PFSK-1 (cell line): ENCODE measurements at regions not wholly inside any gene's neighbourhood (a gene's known extent, or its start where the extent isn't known, plus 50 kb on each side); places are given as distances from the start of the nearest gene placed in this dataset.

Source experiments
- FOXP2 ChIP-seq: optimal IDR thresholded peaks from 2 replicates; pipeline ENCODE3; 2011; ENCODE audit warnings: borderline replicate concordance, control low read depth, inconsistent platforms; ENCODE audit not compliant: insufficient read depth; ENCODE audit errors: extremely low read length, extremely low read depth
- POLR2AphosphoS5 ChIP-seq: IDR thresholded peaks from 2 replicates; pipeline ENCODE4 v1.6.1; 2012; ENCODE audit warnings: low read depth, mild to moderate bottlenecking, control low read depth, low read length, moderate library complexity
- SIN3A ChIP-seq: IDR thresholded peaks from 2 replicates; pipeline ENCODE4 v1.6.1; 2012; ENCODE audit warnings: mild to moderate bottlenecking, low read length, moderate library complexity, borderline replicate concordance; ENCODE audit not compliant: insufficient read depth
- TAF1 ChIP-seq: IDR thresholded peaks from 2 replicates; pipeline ENCODE4 v1.6.1; 2012; ENCODE audit warnings: low read length, control low read depth, borderline replicate concordance; ENCODE audit not compliant: insufficient read depth
- TF ChIP-seq, protein P1 (sequence below), 2 experiments: IDR thresholded peaks; 2 replicates each; pipeline versions ENCODE4 v1.6.1 to v1.8.0; 2011 to 2012; ENCODE audit warnings: low read depth in 2 of 2, low read length in 2 of 2, control low read depth in 1 of 2, inconsistent platforms in 1 of 2, mild to moderate bottlenecking in 1 of 2, moderate library complexity in 1 of 2; ENCODE audit not compliant: insufficient read depth in 1 of 2

DNA sequence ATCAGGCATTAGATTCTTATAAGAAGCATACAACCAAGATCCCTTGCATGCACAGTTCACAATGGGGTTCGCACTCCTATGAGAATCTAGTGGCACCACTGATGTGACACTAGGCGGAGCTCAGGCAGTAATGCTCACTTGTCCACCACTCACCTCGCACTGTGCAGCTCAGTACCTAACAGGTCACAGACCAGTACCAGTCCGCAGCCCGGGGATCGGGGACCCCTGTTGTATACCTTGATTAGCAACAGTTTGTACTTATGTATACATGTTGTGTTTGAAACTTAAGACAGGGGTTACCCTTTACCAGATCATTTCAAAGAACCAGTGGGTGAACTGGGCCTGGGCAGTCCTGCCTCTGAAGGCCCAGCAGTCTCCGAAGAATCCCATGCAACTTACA, 103.7 kb downstream of the PMP22 start:
- no peak for TF ChIP-seq SIN3A
- no peak for TF ChIP-seq POLR2AphosphoS5
- TF ChIP-seq, protein P1, sequence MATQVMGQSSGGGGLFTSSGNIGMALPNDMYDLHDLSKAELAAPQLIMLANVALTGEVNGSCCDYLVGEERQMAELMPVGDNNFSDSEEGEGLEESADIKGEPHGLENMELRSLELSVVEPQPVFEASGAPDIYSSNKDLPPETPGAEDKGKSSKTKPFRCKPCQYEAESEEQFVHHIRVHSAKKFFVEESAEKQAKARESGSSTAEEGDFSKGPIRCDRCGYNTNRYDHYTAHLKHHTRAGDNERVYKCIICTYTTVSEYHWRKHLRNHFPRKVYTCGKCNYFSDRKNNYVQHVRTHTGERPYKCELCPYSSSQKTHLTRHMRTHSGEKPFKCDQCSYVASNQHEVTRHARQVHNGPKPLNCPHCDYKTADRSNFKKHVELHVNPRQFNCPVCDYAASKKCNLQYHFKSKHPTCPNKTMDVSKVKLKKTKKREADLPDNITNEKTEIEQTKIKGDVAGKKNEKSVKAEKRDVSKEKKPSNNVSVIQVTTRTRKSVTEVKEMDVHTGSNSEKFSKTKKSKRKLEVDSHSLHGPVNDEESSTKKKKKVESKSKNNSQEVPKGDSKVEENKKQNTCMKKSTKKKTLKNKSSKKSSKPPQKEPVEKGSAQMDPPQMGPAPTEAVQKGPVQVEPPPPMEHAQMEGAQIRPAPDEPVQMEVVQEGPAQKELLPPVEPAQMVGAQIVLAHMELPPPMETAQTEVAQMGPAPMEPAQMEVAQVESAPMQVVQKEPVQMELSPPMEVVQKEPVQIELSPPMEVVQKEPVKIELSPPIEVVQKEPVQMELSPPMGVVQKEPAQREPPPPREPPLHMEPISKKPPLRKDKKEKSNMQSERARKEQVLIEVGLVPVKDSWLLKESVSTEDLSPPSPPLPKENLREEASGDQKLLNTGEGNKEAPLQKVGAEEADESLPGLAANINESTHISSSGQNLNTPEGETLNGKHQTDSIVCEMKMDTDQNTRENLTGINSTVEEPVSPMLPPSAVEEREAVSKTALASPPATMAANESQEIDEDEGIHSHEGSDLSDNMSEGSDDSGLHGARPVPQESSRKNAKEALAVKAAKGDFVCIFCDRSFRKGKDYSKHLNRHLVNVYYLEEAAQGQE (IDR thresholded peaks at IDR 0.05; ENCODE audit: insufficient read depth in 1 of 2, low read depth in 2 of 2, low read length in 2 of 2) = no peak
- TF ChIP-seq FOXP2 = no peak
- no peak for TF ChIP-seq TAF1

DNA sequence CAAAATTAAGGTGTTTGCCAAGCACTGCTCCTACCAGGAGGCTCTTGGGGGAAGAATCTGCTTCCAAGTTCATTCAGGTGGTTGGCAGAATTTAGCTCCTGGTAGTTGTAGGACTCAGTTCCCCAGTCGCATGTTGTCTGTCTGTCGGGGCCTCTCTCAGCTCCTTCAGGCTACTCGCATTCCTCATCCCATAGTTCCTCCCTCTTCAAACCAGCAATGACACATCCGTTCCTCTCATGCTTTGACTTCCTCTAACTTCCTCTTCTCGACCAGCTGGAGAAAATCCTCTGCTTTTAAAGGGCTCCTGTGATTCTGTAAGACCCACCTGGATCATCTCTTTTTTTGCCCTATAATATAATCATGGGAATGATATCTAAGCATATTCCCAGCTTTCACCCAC, 108.1 kb downstream of the PMP22 start:
- TF ChIP-seq FOXP2 (no peak), POLR2AphosphoS5 (no peak), TAF1 (no peak), SIN3A (no peak)
- TF ChIP-seq, protein P1 (IDR thresholded peaks at IDR 0.05; ENCODE audit: insufficient read depth in 1 of 2, low read depth in 2 of 2, low read length in 2 of 2) = no peak

DNA sequence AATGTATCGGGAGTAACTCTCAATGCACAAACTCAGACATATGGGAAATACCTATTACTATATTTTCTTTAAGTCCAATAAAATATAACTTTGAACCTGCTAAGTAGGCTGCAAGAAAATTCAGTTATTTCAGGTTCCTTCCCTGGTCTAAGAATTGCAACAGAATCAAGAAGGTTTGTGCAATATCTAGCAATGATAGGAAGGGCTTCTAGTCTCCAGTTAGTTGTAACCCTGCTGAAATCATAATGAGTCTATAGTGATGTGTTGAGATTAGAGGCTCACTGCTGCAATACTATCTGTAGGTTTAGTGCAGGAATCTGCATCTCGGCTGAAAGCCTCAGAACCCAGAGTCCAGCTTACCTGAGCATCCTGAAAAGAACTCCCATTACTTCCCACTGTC, 110.5 kb downstream of the PMP22 start:
- TF ChIP-seq, protein P1 (IDR thresholded peaks at IDR 0.05; ENCODE audit: insufficient read depth in 1 of 2, low read depth in 2 of 2, low read length in 2 of 2) = no peak
- TF ChIP-seq POLR2AphosphoS5 (no peak), SIN3A (no peak)

DNA sequence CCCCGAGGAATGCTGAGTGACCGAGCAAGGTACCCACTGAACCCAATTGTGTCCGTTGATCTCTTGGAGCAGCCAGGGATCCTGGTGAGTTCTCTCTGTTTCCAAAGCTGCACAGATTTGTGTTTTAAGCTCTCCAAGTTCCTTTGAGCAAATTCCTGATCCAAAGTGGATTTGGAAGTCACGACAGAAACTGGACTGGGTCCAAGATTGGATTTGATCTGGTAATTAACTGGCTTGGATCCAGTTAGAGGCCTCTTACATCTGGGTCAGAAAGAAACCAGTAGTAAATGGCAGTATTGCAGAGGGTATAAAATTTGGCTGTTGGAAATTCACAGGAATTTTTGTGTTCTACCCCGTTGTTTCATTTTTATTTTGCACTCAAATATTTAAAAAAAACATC, 119.5 kb downstream of the PMP22 start:
- no peak for TF ChIP-seq FOXP2
- TF ChIP-seq, protein P1 (IDR thresholded peaks at IDR 0.05; ENCODE audit: insufficient read depth in 1 of 2, low read depth in 2 of 2, low read length in 2 of 2) = no peak
- no peak for TF ChIP-seq SIN3A
- no peak for TF ChIP-seq TAF1
- no peak for TF ChIP-seq POLR2AphosphoS5

DNA sequence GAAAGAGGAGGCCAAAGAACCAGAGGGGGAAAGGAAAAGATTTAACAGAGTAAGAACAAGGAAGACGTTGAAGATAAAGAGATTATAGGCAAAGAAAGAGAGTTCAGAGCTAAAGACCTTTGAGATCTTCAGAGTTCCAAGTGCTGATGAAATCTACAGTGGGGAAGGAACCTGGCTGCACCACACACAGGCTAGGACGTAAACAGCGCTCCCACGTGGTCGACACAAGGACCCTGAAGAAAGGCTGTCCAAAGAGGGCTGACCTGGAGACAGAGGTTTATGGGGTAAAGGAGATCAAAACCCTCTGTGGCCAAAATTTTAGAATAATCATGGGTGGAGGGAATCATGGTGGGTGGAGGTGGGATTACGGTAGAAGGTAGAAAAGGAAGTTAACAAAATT, 121.6 kb downstream of the PMP22 start:
- TF ChIP-seq POLR2AphosphoS5 = no peak
- TF ChIP-seq TAF1 = no peak
- no peak for TF ChIP-seq FOXP2
- TF ChIP-seq SIN3A = no peak
- TF ChIP-seq, protein P1 (IDR thresholded peaks at IDR 0.05; ENCODE audit: insufficient read depth in 1 of 2, low read depth in 2 of 2, low read length in 2 of 2) = no peak
